ENCODE measurements at regions not wholly inside any gene's neighbourhood (a gene's known extent, or its start where the extent isn't known, plus 50 kb on each side); places are given as distances from the start of the nearest gene placed in this dataset.

DNA sequence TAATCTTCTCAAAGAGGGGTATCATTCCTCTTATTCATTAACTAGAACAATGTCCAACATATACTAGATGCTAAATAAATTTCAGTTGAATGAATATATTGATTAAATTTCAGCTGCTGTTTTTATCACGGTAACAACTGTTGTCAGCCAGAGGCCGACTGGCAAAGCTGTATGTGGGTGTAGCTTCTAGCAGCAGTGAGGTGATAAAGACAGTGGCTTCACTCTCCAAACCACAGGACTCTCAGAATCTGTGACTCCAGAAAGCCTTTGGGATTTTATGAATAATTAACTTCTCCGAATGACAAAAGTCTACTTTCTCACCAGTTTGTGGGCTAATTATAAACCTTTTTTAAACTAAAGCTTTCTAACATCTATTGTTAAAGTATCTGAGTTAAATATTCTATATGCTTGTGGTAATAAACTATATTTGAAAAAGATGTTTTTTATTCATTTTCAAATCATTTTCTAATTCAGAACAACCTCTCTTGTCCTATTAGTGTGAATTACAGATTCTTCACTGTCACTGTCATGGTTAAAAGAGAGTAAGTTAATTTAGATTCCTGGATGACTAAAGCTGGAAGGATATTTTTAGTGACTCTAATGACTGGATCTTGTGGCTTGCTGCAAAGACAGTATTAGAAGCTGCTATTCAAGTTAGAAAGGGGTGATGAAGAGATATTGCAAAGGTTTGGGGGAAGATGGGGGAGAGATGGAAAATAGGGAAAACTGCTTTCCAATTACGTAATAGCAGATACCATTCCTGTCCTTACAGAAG is 796.4 kb upstream of the ARPP21 start:
- TF ChIP-seq ELF4 (CRISPR knock-in tag; IDR thresholded peaks at IDR 0.05; ENCODE audit: low read depth), result no peak
- no peak for TF ChIP-seq ATF1 (CRISPR knock-in tag; IDR thresholded peaks at IDR 0.05)
- TF ChIP-seq NR2C2 (CRISPR knock-in tag; IDR thresholded peaks at IDR 0.05), result no peak
- TF ChIP-seq, protein P1, sequence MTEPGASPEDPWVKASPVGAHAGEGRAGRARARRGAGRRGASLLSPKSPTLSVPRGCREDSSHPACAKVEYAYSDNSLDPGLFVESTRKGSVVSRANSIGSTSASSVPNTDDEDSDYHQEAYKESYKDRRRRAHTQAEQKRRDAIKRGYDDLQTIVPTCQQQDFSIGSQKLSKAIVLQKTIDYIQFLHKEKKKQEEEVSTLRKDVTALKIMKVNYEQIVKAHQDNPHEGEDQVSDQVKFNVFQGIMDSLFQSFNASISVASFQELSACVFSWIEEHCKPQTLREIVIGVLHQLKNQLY (CRISPR knock-in tag; IDR thresholded peaks at IDR 0.05), result no peak
- TF ChIP-seq JUN (CRISPR knock-in tag; IDR thresholded peaks at IDR 0.05), result no peak
- no peak for TF ChIP-seq ZNF423 (CRISPR knock-in tag; IDR thresholded peaks at IDR 0.05)
- TF ChIP-seq, protein P2, sequence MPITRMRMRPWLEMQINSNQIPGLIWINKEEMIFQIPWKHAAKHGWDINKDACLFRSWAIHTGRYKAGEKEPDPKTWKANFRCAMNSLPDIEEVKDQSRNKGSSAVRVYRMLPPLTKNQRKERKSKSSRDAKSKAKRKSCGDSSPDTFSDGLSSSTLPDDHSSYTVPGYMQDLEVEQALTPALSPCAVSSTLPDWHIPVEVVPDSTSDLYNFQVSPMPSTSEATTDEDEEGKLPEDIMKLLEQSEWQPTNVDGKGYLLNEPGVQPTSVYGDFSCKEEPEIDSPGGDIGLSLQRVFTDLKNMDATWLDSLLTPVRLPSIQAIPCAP (CRISPR knock-in tag; IDR thresholded peaks at IDR 0.05), result no peak
- TF ChIP-seq, protein P3, sequence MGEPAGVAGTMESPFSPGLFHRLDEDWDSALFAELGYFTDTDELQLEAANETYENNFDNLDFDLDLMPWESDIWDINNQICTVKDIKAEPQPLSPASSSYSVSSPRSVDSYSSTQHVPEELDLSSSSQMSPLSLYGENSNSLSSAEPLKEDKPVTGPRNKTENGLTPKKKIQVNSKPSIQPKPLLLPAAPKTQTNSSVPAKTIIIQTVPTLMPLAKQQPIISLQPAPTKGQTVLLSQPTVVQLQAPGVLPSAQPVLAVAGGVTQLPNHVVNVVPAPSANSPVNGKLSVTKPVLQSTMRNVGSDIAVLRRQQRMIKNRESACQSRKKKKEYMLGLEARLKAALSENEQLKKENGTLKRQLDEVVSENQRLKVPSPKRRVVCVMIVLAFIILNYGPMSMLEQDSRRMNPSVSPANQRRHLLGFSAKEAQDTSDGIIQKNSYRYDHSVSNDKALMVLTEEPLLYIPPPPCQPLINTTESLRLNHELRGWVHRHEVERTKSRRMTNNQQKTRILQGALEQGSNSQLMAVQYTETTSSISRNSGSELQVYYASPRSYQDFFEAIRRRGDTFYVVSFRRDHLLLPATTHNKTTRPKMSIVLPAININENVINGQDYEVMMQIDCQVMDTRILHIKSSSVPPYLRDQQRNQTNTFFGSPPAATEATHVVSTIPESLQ (CRISPR knock-in tag; IDR thresholded peaks at IDR 0.05), result no peak
- TF ChIP-seq, protein P4, sequence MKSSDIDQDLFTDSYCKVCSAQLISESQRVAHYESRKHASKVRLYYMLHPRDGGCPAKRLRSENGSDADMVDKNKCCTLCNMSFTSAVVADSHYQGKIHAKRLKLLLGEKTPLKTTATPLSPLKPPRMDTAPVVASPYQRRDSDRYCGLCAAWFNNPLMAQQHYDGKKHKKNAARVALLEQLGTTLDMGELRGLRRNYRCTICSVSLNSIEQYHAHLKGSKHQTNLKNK (CRISPR knock-in tag; IDR thresholded peaks at IDR 0.05), result no peak
- TF ChIP-seq, protein P5, sequence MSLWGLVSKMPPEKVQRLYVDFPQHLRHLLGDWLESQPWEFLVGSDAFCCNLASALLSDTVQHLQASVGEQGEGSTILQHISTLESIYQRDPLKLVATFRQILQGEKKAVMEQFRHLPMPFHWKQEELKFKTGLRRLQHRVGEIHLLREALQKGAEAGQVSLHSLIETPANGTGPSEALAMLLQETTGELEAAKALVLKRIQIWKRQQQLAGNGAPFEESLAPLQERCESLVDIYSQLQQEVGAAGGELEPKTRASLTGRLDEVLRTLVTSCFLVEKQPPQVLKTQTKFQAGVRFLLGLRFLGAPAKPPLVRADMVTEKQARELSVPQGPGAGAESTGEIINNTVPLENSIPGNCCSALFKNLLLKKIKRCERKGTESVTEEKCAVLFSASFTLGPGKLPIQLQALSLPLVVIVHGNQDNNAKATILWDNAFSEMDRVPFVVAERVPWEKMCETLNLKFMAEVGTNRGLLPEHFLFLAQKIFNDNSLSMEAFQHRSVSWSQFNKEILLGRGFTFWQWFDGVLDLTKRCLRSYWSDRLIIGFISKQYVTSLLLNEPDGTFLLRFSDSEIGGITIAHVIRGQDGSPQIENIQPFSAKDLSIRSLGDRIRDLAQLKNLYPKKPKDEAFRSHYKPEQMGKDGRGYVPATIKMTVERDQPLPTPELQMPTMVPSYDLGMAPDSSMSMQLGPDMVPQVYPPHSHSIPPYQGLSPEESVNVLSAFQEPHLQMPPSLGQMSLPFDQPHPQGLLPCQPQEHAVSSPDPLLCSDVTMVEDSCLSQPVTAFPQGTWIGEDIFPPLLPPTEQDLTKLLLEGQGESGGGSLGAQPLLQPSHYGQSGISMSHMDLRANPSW (CRISPR knock-in tag; conservative IDR thresholded peaks at IDR 0.05; ENCODE audit: low read depth), result no peak
- no peak for TF ChIP-seq FOXJ3 (CRISPR knock-in tag; IDR thresholded peaks at IDR 0.05; ENCODE audit: borderline replicate concordance)
- TF ChIP-seq ZNF263 (CRISPR knock-in tag; IDR thresholded peaks at IDR 0.05; ENCODE audit: low read depth), result no peak
- TF ChIP-seq ZNF219 (CRISPR knock-in tag; IDR thresholded peaks at IDR 0.05; ENCODE audit: borderline replicate concordance), result no peak
- no peak for TF ChIP-seq CREB1 (CRISPR knock-in tag; IDR thresholded peaks at IDR 0.05)
- no peak for TF ChIP-seq EMX1 (CRISPR knock-in tag; IDR thresholded peaks at IDR 0.05)
- ChIA-PET POLR2A (no interaction called here), CTCF (no interaction called here)
- ATAC-seq, result peak; percentile 46; the same call in 1 of the 2 replicates
- Mint-ChIP-seq H3K9me3 (0 out of 2 replicates have a peak, but pooled peaks cover 3% of the 10 kb centered on the region), H3K27me3 (ENCODE audit: low read depth) (no peaks in the 10 kb centered on the region), H3K36me3 (no peaks in the 10 kb centered on the region), H3K4me3 (no peak overlapping the region), H3K4me1 (peaks cover 34% of the 10 kb centered on the region), H3K27ac (no peak overlapping the region)
- DNase-seq (ENCODE audit: low spot score), result no peak

DNA sequence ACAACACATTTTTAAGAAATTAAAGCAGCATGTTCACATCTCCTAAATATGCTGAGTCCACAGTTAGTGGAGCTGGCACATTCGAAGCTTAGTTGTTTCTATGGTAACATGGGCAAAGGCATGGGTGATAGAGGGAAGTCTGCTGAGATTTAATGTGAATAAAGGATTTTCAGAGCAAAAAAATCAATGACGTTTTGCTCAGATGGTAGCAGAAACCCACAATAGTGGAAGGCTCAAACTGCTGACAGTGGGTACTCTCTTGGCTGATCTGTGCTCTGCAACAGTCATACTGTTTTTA is 795.1 kb upstream of the ARPP21 start:
- Mint-ChIP-seq H3K9me3 (no peaks in the 10 kb centered on the region), H3K4me1 (peaks cover 29% of the 10 kb centered on the region), H3K27ac (no peak overlapping the region), H3K27me3 (ENCODE audit: low read depth) (no peaks in the 10 kb centered on the region), H3K4me3 (no peak overlapping the region), H3K36me3 (no peaks in the 10 kb centered on the region)
- TF ChIP-seq EMX1 (CRISPR knock-in tag; IDR thresholded peaks at IDR 0.05) (no peak), FOXK1 (CRISPR knock-in tag; IDR thresholded peaks at IDR 0.05) (no peak), ATF1 (CRISPR knock-in tag; IDR thresholded peaks at IDR 0.05) (no peak)
- TF ChIP-seq, protein P6, sequence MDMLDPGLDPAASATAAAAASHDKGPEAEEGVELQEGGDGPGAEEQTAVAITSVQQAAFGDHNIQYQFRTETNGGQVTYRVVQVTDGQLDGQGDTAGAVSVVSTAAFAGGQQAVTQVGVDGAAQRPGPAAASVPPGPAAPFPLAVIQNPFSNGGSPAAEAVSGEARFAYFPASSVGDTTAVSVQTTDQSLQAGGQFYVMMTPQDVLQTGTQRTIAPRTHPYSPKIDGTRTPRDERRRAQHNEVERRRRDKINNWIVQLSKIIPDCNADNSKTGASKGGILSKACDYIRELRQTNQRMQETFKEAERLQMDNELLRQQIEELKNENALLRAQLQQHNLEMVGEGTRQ (CRISPR knock-in tag; IDR thresholded peaks at IDR 0.05), result no peak
- TF ChIP-seq, protein P7, sequence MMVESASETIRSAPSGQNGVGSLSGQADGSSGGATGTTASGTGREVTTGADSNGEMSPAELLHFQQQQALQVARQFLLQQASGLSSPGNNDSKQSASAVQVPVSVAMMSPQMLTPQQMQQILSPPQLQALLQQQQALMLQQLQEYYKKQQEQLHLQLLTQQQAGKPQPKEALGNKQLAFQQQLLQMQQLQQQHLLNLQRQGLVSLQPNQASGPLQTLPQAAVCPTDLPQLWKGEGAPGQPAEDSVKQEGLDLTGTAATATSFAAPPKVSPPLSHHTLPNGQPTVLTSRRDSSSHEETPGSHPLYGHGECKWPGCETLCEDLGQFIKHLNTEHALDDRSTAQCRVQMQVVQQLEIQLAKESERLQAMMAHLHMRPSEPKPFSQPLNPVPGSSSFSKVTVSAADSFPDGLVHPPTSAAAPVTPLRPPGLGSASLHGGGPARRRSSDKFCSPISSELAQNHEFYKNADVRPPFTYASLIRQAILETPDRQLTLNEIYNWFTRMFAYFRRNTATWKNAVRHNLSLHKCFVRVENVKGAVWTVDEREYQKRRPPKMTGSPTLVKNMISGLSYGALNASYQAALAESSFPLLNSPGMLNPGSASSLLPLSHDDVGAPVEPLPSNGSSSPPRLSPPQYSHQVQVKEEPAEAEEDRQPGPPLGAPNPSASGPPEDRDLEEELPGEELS (CRISPR knock-in tag; IDR thresholded peaks at IDR 0.05), result no peak
- DNase-seq (ENCODE audit: low spot score) (no peak), ATAC-seq (no peak)
- POLR2A ChIA-PET, result interaction anchor here (0.6 kb wide), 1 partner anchor 15 kb away, joined by 4 read pairs; no protein-coding TSS in a partner anchor
- CTCF ChIA-PET, result no interaction called here

Data from WTC11 (cell line).